GM10266 (cell line): ENCODE measurements at regions not wholly inside any gene's neighbourhood (a gene's known extent, or its start where the extent isn't known, plus 50 kb on each side); places are given as distances from the start of the nearest gene placed in this dataset.

Experiments
- DNase-seq: peaks from one replicate; pipeline ENCODE4 v3.0.0; 2012; ENCODE audit errors: extremely low spot score
- CTCF ChIP-seq: IDR thresholded peaks from 2 replicates; pipeline ENCODE4 v1.5.1; 2012; ENCODE audit warnings: mild to moderate bottlenecking, low read depth; ENCODE audit not compliant: control insufficient read depth, insufficient read depth; ENCODE audit errors: missing control alignments

- TF ChIP-seq CTCF = no peak
- DNase-seq = no peak
Observed at GRCh38 chr5:125313555-125313954, 567.1 kb upstream of the ZNF608 start.

- DNase-seq = no peak
- no peak for TF ChIP-seq CTCF
Observed at GRCh38 chr5:125315306-125315705, 568.9 kb upstream of the ZNF608 start.

GRCh38 chr5:125316391-125316790 lies 570.0 kb upstream of the ZNF608 start:
- no peak for TF ChIP-seq CTCF
- no peak for DNase-seq

GRCh38 chr5:125316915-125317535 lies 570.6 kb upstream of the ZNF608 start:
- DNase-seq = no peak

GRCh38 chr5:125317536-125317995 lies 571.1 kb upstream of the ZNF608 start:
- no peak for DNase-seq
- no peak for TF ChIP-seq CTCF

More at GRCh38 chr5:125316915-125317535, 570.6 kb upstream of the ZNF608 start:
- no peak for TF ChIP-seq CTCF

- no peak for DNase-seq
- no peak for TF ChIP-seq CTCF
Observed at GRCh38 chr5:125321654-125322053, 575.2 kb upstream of the ZNF608 start.

GRCh38 chr5:125323613-125324012 lies 577.2 kb upstream of the ZNF608 start:
- TF ChIP-seq CTCF = no peak
- DNase-seq = no peak
